SK-N-SH (cell line): ENCODE measurements at regions not wholly inside any gene's neighbourhood (a gene's known extent, or its start where the extent isn't known, plus 50 kb on each side); places are given as distances from the start of the nearest gene placed in this dataset.

Source experiments
- CTCF ChIA-PET: fragments of 300-600, 350-600 bp; formaldehyde crosslinking; extraction: SDS; loops from one replicate; lab custom pipeline; 2021; lab: Yijun Ruan, JAX
- POLR2A ChIA-PET: fragments of 350-600 bp; sonication (Branson Sonifier 250); formaldehyde crosslinking; extraction: SDS; loops from one replicate; lab custom pipeline; 2020; ENCODE audit warnings: antibody characterized with exemption, inconsistent platforms; lab: Yijun Ruan, JAX
- DNase-seq: peaks from one replicate; pipeline ENCODE4 v3.0.0; 2012
- H2AFZ ChIP-seq: fragments of 200-600 bp; sonication (generic); 2 replicates; pipeline ENCODE4 v1.8.1; 2016; ENCODE audit warnings: antibody characterized with exemption, mild to moderate bottlenecking, low read depth
- H3F3A ChIP-seq: fragments of 200-600 bp; sonication (generic); replicated peaks from 2 replicates; pipeline ENCODE3; 2016; ENCODE audit warnings: antibody characterized with exemption, mild to moderate bottlenecking; ENCODE audit not compliant: insufficient read depth
- H3K27ac ChIP-seq, 2 experiments: fragments of 200-500 bp in 1 of 2; fragments of 200-600 bp in 1 of 2; sonication (Bioruptor generic) in 1 of 2; sonication (generic), shearing (Covaris generic) in 1 of 2; 2 replicates each; pipeline versions ENCODE4 v1.5.1 to v1.6.1; 2014 to 2016; ENCODE audit warnings: low read depth in 2 of 2, inconsistent platforms in 1 of 2, low read length in 1 of 2, mild to moderate bottlenecking in 1 of 2, mixed read lengths in 1 of 2
- H3K27me3 ChIP-seq: fragments of 200-600 bp; sonication (generic), shearing (Covaris generic); 2 replicates; pipeline ENCODE4 v1.6.1; 2016; ENCODE audit warnings: mixed run types; ENCODE audit not compliant: insufficient read depth
- H3K36me3 ChIP-seq, 2 experiments: fragments of 200-500 bp in 1 of 2; fragments of 200-600 bp in 1 of 2; sonication (Bioruptor generic) in 1 of 2; sonication (generic) in 1 of 2; replicated peaks in 1 of 2; 2 replicates each; pipeline versions ENCODE3 to v1.5.1; 2014 to 2016; ENCODE audit warnings: low read length in 1 of 2, mild to moderate bottlenecking in 1 of 2; ENCODE audit not compliant: insufficient read depth in 2 of 2, control insufficient read depth in 1 of 2
- H3K4me1 ChIP-seq, 2 experiments: fragments of 200-500 bp in 1 of 2; fragments of 200-600 bp in 1 of 2; sonication (Bioruptor generic) in 1 of 2; sonication (generic), shearing (Covaris generic) in 1 of 2; 2 replicates each; pipeline versions ENCODE4 v1.5.1 to v1.6.1; 2014 to 2016; ENCODE audit warnings: low read depth in 1 of 2, low read length in 1 of 2, mixed run types in 1 of 2; ENCODE audit not compliant: insufficient read depth in 2 of 2, control insufficient read depth in 1 of 2
- H3K4me2 ChIP-seq: fragments of 200-600 bp; sonication (generic), shearing (Covaris generic); 2 replicates; pipeline ENCODE4 v1.6.1; 2017; ENCODE audit warnings: mixed run types
- H3K4me3 ChIP-seq, 2 experiments: fragments of 200-500 bp in 1 of 2; fragments of 200-600 bp in 1 of 2; sonication (Bioruptor generic) in 1 of 2; sonication (generic), shearing (Covaris generic) in 1 of 2; 2 replicates each; pipeline versions ENCODE4 v1.5.1 to v1.8.1; 2014 to 2016; ENCODE audit warnings: low read depth in 2 of 2, inconsistent platforms in 1 of 2, low read length in 1 of 2, mild to moderate bottlenecking in 1 of 2, mixed read lengths in 1 of 2, moderate library complexity in 1 of 2
- H3K79me2 ChIP-seq: fragments of 200-600 bp; sonication (generic); 2 replicates; pipeline ENCODE4 v1.8.1; 2017; ENCODE audit warnings: mild to moderate bottlenecking; ENCODE audit not compliant: insufficient read depth
- H3K9ac ChIP-seq: fragments of 200-600 bp; sonication (generic); 2 replicates; pipeline ENCODE4 v1.6.1; 2017; ENCODE audit warnings: mixed run types
- H3K9me2 ChIP-seq: fragments of 200-600 bp; sonication (generic); 2 replicates; pipeline ENCODE4 v1.6.1; 2017; ENCODE audit warnings: mixed run types
- H3K9me3 ChIP-seq: fragments of 200-600 bp; sonication (generic); 2 replicates; pipeline ENCODE4 v1.6.1; 2017; ENCODE audit warnings: mixed run types, mild to moderate bottlenecking, moderate library complexity
- H4K20me1 ChIP-seq: fragments of 200-600 bp; sonication (generic); 2 replicates; pipeline ENCODE4 v1.6.1; 2017; ENCODE audit warnings: mild to moderate bottlenecking, mixed run types; ENCODE audit not compliant: insufficient read depth
- CHD2 ChIP-seq: fragments of 150-350 bp; IDR thresholded peaks from 2 replicates; pipeline ENCODE4 v1.6.1; 2018; ENCODE audit warnings: low read length; ENCODE audit not compliant: partially characterized antibody
- EP300 ChIP-seq, 2 experiments: IDR thresholded peaks; 2 replicates each; pipeline versions ENCODE4 v1.4.0 to v1.6.1; 2012; ENCODE audit warnings: borderline replicate concordance in 1 of 2, low read depth in 1 of 2, low read length in 1 of 2
- FOSL2 ChIP-seq: IDR thresholded peaks from 2 replicates; pipeline ENCODE4 v1.4.0; 2012; ENCODE audit warnings: low read depth, mild to moderate bottlenecking, moderate library complexity, borderline replicate concordance
- FOXJ3 ChIP-seq: sonication (generic); formaldehyde crosslinking; IDR thresholded peaks from 2 replicates; pipeline ENCODE4 v1.5.1; 2020; ENCODE audit warnings: mild to moderate bottlenecking, missing genetic modification reagents
- GATA2 ChIP-seq: sonication (generic); formaldehyde crosslinking; IDR thresholded peaks from 2 replicates; pipeline ENCODE4 v1.5.0; 2020; ENCODE audit warnings: mild to moderate bottlenecking, missing genetic modification reagents
- JUND ChIP-seq: IDR thresholded peaks from 2 replicates; pipeline ENCODE4 v1.4.0; 2012
- MEF2A ChIP-seq: IDR thresholded peaks from 2 replicates; pipeline ENCODE4 v1.4.0; 2012; ENCODE audit warnings: low read depth, borderline replicate concordance
- MXI1 ChIP-seq: IDR thresholded peaks from 2 replicates; pipeline ENCODE4 v1.6.1; 2012; ENCODE audit warnings: mild to moderate bottlenecking, low read depth, low read length, improper control_type of control experiment
- NFIC ChIP-seq: IDR thresholded peaks from 2 replicates; pipeline ENCODE4 v1.4.0; 2012; ENCODE audit warnings: borderline replicate concordance
- POLR2AphosphoS5 ChIP-seq: IDR thresholded peaks from 2 replicates; pipeline ENCODE4 v1.6.1; 2012; ENCODE audit warnings: low read depth, low read length
- RCOR1 ChIP-seq: fragments of 150-350 bp; IDR thresholded peaks from 2 replicates; pipeline ENCODE4 v1.6.1; 2017; ENCODE audit warnings: antibody characterized with exemption, low read length
- REST ChIP-seq: IDR thresholded peaks from 2 replicates; pipeline ENCODE4 v1.6.1; 2012; ENCODE audit warnings: mild to moderate bottlenecking, low read depth, low read length, moderate library complexity
- RFX5 ChIP-seq: IDR thresholded peaks from 2 replicates; pipeline ENCODE4 v1.6.1; 2012; ENCODE audit warnings: mild to moderate bottlenecking, improper control_type of control experiment, low read length
- SIN3A ChIP-seq: IDR thresholded peaks from 2 replicates; pipeline ENCODE4 v1.6.1; 2012; ENCODE audit warnings: low read depth, mild to moderate bottlenecking, low read length, moderate library complexity, borderline replicate concordance
- SMC3 ChIP-seq: IDR thresholded peaks from 2 replicates; pipeline ENCODE4 v1.6.1; 2012; ENCODE audit warnings: low read depth, low read length, improper control_type of control experiment
- TCF12 ChIP-seq: IDR thresholded peaks from 2 replicates; pipeline ENCODE4 v1.4.0; 2012
- TEAD4 ChIP-seq: IDR thresholded peaks from 2 replicates; pipeline ENCODE4 v1.4.0; 2012; ENCODE audit warnings: mild to moderate bottlenecking, borderline replicate concordance; ENCODE audit not compliant: insufficient read depth
- USF1 ChIP-seq: IDR thresholded peaks from 2 replicates; pipeline ENCODE4 v1.4.0; 2012; ENCODE audit warnings: low read depth, borderline replicate concordance
- ZBTB33 ChIP-seq: IDR thresholded peaks from 2 replicates; pipeline ENCODE4 v1.4.0; 2012; ENCODE audit warnings: low read depth, borderline replicate concordance
- WGBS: methylation state at CpG from one replicate; pipeline ENCODE4 v1.1.6; 2017; ENCODE audit warnings: low lambda C conversion rate; 5-methylcytosine and 5-hydroxymethylcytosine counted together
- TF ChIP-seq, protein P1 (sequence below): fragments of 200-600 bp; sonication (generic); IDR thresholded peaks from 2 replicates; pipeline ENCODE4 v1.6.1; 2017; ENCODE audit warnings: antibody characterized with exemption, mild to moderate bottlenecking, moderate library complexity
- TF ChIP-seq, protein P2 (sequence below): IDR thresholded peaks from 2 replicates; pipeline ENCODE4 v1.4.0; 2012; ENCODE audit warnings: low read depth
- TF ChIP-seq, protein P3 (sequence below): IDR thresholded peaks from 2 replicates; pipeline ENCODE4; 2012

DNA sequence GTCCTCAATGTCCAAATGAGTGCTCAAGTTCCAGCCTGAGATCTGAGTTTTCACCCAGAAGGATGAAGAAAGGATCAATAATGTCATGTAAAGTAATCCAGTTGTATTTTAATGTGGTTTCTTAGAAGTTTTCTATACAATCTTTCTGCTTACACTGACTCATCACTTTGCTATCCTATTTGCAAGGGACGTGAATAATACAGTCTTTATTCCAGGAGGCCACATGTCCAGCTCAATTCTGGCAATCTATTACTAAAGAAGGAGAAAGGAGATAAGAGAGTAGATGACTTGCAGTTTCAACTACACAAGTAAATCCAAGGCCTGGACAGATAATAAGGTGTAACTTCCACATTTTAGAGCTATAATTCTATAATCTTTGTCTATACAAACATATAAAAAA is 601.1 kb upstream of the SETBP1 start (continued):
- no peak for TF ChIP-seq MEF2A
- TF ChIP-seq JUND, result peak; percentile 86
- TF ChIP-seq NFIC, result peak; percentile 48; the same call in 1 of the 2 replicates
- no peak for TF ChIP-seq FOXJ3 (CRISPR knock-in tag)
- no peak for TF ChIP-seq GATA2 (CRISPR knock-in tag)
- no peak for TF ChIP-seq CHD2
- TF ChIP-seq POLR2AphosphoS5, result no peak
- TF ChIP-seq SMC3, result no peak

DNA sequence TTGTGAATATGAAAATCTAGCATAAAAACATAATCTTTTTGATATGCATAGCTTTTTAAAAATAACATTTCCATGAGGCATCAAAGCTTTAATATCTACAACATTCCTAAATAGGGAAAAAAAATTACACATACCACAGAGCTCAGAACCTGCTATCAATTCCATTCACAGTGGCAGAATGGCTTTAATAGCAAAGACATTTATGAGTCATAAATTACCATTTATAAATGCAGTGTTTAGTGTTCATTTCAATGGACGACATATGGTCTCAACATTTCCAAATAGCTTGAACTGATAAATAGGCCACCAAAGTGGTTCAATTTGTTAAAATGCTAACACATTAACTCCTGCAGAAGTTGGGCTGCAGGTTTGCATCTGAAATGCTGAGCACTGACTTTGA is 600.6 kb upstream of the SETBP1 start:
- Histone ChIP-seq H3K79me2 (no peaks in the 10 kb centered on the region), H3K9me2 (0 out of 2 replicates have a peak, but pooled peaks cover 4% of the 10 kb centered on the region), H3K27ac (peak overlapping the region; percentile 58 to 68; a peak in 3 of 4 replicates), H3K9me3 (no peaks in the 10 kb centered on the region), H3K27me3 (no peaks in the 10 kb centered on the region), H3K4me1 (peaks cover 0 to 5% of the 10 kb centered on the region in 2 experiments; a peak in 2 of 4 replicates), H3K36me3 (peaks cover 0 to 6% of the 10 kb centered on the region in 2 experiments), H2AFZ (no peak overlapping the region), H3K4me2 (peak overlapping the region; percentile 63; the same call in 1 of the 2 replicates), H3K4me3 (0 out of 4 replicates have a peak overlapping the region, but pooled peaks of 1 of the 2 experiments have one; percentile 9), H3K9ac (no peak overlapping the region), H4K20me1 (no peaks in the 10 kb centered on the region), H3F3A (peaks cover 10% of the 10 kb centered on the region)
- DNase-seq, result no peak
- TF ChIP-seq ZBTB33, result no peak
- TF ChIP-seq USF1, result no peak
- TF ChIP-seq MXI1, result no peak
- TF ChIP-seq, protein P1, sequence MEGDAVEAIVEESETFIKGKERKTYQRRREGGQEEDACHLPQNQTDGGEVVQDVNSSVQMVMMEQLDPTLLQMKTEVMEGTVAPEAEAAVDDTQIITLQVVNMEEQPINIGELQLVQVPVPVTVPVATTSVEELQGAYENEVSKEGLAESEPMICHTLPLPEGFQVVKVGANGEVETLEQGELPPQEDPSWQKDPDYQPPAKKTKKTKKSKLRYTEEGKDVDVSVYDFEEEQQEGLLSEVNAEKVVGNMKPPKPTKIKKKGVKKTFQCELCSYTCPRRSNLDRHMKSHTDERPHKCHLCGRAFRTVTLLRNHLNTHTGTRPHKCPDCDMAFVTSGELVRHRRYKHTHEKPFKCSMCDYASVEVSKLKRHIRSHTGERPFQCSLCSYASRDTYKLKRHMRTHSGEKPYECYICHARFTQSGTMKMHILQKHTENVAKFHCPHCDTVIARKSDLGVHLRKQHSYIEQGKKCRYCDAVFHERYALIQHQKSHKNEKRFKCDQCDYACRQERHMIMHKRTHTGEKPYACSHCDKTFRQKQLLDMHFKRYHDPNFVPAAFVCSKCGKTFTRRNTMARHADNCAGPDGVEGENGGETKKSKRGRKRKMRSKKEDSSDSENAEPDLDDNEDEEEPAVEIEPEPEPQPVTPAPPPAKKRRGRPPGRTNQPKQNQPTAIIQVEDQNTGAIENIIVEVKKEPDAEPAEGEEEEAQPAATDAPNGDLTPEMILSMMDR, result no peak
- TF ChIP-seq, protein P2, sequence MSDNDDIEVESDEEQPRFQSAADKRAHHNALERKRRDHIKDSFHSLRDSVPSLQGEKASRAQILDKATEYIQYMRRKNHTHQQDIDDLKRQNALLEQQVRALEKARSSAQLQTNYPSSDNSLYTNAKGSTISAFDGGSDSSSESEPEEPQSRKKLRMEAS, result no peak
- TF ChIP-seq, protein P3, sequence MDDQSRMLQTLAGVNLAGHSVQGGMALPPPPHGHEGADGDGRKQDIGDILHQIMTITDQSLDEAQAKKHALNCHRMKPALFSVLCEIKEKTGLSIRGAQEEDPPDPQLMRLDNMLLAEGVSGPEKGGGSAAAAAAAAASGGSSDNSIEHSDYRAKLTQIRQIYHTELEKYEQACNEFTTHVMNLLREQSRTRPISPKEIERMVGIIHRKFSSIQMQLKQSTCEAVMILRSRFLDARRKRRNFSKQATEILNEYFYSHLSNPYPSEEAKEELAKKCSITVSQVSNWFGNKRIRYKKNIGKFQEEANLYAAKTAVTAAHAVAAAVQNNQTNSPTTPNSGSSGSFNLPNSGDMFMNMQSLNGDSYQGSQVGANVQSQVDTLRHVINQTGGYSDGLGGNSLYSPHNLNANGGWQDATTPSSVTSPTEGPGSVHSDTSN, result peak; percentile 62
- no peak for TF ChIP-seq EP300 (IDR thresholded peaks at IDR 0.05; ENCODE audit: borderline replicate concordance in 1 of 2, low read depth in 1 of 2, low read length in 1 of 2)
- TF ChIP-seq FOXJ3 (CRISPR knock-in tag), result no peak
- TF ChIP-seq FOSL2, result peak; percentile 47; the same call in 1 of the 2 replicates
- TF ChIP-seq REST, result no peak
- TF ChIP-seq JUND, result 0 out of 2 replicates have a peak, but pooled peaks have one; percentile 10
- TF ChIP-seq SIN3A, result no peak
- no peak for TF ChIP-seq RCOR1
- TF ChIP-seq CHD2, result no peak
- TF ChIP-seq POLR2AphosphoS5, result no peak
- no peak for TF ChIP-seq RFX5
- peak; percentile 56 for TF ChIP-seq TCF12
- TF ChIP-seq TEAD4, result no peak
- POLR2A ChIA-PET, result no interaction called here
- CTCF ChIA-PET, result no interaction called here
- whole genome bisulfite sequencing, result 0% methylated on average over 1 of the region's 1 CpG
